CMK (cell line): ENCODE measurements at regions not wholly inside any gene's neighbourhood (a gene's known extent, or its start where the extent isn't known, plus 50 kb on each side); places are given as distances from the start of the nearest gene placed in this dataset.
"Not testable (repeated sequence)": the region's sequence is repeated elsewhere in the genome, so short reads cannot be mapped to it uniquely, and the experiment has no call there.

Experiments
- DNase-seq: peaks from one replicate; pipeline ENCODE4 v3.0.0-alpha.2; 2010; ENCODE audit warnings: low read depth

GRCh38 chr5:103993031-103993430 is 430.4 kb upstream of the NUDT12 start:
- no peak for DNase-seq

- DNase-seq: no peak
Observed at GRCh38 chr5:103990064-103990463, 427.5 kb upstream of the NUDT12 start.

- no peak for DNase-seq
Observed at GRCh38 chr5:103981592-103981991, 419.0 kb upstream of the NUDT12 start.

- DNase-seq: no peak
Observed at GRCh38 chr5:103973669-103974068, 411.1 kb upstream of the NUDT12 start.

- not testable (repeated sequence) for DNase-seq
Observed at GRCh38 chr5:103966295-103966694, 403.7 kb upstream of the NUDT12 start.

GRCh38 chr5:103962023-103962422 is 399.4 kb upstream of the NUDT12 start:
- no peak for DNase-seq

- DNase-seq: no peak
Observed at GRCh38 chr5:103953601-103954382, 391.2 kb upstream of the NUDT12 start.

- DNase-seq: no peak
Observed at GRCh38 chr5:103951776-103952175, 389.2 kb upstream of the NUDT12 start.

- no peak for DNase-seq
Observed at GRCh38 chr5:103943230-103943629, 380.6 kb upstream of the NUDT12 start.

- DNase-seq: no peak
Observed at GRCh38 chr5:103942587-103943186, 380.1 kb upstream of the NUDT12 start.

GRCh38 chr5:103941596-103941995 is 379.0 kb upstream of the NUDT12 start:
- no peak for DNase-seq

- DNase-seq: no peak
Observed at GRCh38 chr5:103938146-103938695, 375.6 kb upstream of the NUDT12 start.

- DNase-seq: no peak
Observed at GRCh38 chr5:103929338-103930013, 366.9 kb upstream of the NUDT12 start.

GRCh38 chr5:103927739-103928138 is 365.1 kb upstream of the NUDT12 start:
- DNase-seq: no peak

GRCh38 chr5:103923616-103924168 is 361.1 kb upstream of the NUDT12 start:
- DNase-seq: no peak

GRCh38 chr5:103919506-103919905 is 356.9 kb upstream of the NUDT12 start:
- no peak for DNase-seq

GRCh38 chr5:103918668-103919367 is 356.2 kb upstream of the NUDT12 start:
- DNase-seq: no peak

- no peak for DNase-seq
Observed at GRCh38 chr5:103915081-103915480, 352.5 kb upstream of the NUDT12 start.

GRCh38 chr5:103910786-103911185 is 348.2 kb upstream of the NUDT12 start:
- DNase-seq: no peak

GRCh38 chr5:103910011-103910410 is 347.4 kb upstream of the NUDT12 start:
- no peak for DNase-seq

GRCh38 chr5:103909391-103909790 is 346.8 kb upstream of the NUDT12 start:
- no peak for DNase-seq
